KG1 (cell line): ENCODE measurements at regions not wholly inside any gene's neighbourhood (a gene's known extent, or its start where the extent isn't known, plus 50 kb on each side); places are given as distances from the start of the nearest gene placed in this dataset.

Experiments
- DNase-seq: peaks from one replicate; lab custom pipeline; 2025; lab: John Stamatoyannopoulos, UW

DNA sequence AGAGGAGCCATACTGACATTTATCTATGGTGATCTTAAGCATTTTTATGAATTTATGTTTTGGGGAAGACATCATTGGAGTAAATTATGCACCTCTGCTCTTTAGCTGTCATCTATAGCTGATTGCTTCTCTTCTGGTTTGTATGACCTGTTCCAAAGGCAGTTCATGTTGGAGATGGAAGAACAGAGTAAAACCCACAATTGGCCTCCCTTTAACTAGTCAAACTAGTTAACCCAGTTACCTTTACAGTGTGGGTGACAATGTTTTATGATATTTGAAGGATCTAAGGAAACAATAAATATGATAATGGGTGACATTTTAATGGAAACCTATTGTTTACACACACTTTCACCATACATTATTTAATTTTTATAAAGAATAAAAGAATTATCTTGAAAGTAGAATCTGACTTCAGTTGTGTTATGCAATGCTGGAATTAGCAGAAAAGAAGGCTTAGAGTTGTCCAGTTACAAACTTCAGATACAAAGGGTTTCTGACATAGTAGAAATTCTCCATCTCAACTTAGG lies 263.5 kb downstream of the NFKBIZ start:
- no peak for DNase-seq

DNA sequence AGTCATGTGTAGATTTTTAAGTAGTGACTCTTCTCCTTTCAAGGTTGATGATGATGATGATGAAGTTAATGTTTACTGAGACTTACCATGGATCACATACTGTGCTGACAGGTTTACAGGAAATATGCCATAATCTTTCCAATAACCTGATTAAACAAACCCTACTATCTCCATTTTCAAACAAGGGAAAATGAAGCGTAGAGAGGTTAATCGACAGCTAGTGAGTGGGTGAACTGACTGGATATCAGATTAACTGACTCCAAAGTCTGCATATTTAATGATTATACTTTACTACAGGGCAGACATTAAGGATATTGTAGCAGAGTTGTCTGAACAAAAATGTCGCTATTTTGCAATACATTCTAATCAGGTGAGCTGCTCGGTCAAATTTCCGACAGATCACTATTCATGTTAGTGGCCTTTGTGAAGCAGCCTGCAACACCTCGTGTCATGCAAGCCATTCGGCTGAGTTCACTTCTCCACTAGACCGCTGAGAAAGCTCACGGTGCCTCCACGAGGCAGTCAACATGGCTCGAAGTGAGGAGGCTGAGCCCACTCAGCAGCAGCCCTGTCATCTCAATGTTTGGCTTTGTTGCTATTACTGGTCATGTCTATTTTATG lies 264.2 kb downstream of the NFKBIZ start:
- DNase-seq = no peak

DNA sequence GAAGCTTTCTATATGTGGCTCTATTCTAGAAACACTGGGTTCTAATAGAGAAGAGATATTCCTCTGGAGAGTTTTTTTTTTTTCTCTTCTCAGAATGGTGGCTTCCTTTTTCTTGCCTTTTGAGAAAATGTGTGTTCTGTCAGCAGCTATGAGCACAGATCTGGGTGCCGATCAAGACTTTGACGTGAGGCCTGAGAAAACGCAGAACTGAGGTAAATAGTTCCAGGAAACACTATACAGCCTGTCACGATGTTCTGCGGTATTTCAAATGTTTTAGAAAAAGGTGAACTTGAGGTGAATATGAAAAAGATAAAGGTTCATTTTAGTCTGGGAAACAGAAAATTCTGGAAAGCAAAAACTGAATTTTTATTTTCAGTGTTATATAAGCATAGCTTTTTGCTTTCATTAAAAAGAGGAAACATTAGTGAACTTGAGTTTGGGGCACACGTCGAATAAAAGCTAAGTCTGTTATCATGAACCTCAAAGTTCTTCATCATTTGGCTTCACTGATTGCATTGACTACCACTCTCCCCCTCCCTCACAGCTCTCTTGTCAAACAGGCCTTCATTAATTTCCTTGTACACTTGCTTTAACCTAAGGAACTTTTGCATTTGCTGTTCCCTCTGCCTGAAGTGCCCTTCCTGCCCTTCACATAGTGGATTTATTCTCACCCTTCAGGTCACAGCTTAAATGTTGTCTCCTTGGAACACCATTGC lies 265.1 kb downstream of the NFKBIZ start:
- DNase-seq = no peak

DNA sequence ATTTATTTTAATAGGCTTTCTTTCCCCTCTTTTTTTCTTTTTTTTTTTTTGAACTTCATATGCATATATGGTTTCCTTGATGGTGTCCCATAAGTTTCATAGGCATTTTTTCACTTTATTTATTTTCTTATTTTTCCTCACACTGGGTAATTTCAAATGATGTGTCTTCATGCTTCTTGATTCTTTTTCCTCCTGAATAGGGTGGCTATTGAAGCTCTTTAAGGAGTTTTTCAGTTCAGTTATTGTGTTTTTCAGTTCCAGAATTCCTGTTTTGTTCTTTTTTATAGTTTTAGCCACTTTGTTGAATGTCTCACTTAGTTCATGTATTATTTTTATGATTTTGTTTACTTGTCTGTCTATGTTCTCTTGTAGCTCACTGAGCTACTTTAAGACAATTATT lies 273.2 kb downstream of the NFKBIZ start:
- DNase-seq = no peak

DNA sequence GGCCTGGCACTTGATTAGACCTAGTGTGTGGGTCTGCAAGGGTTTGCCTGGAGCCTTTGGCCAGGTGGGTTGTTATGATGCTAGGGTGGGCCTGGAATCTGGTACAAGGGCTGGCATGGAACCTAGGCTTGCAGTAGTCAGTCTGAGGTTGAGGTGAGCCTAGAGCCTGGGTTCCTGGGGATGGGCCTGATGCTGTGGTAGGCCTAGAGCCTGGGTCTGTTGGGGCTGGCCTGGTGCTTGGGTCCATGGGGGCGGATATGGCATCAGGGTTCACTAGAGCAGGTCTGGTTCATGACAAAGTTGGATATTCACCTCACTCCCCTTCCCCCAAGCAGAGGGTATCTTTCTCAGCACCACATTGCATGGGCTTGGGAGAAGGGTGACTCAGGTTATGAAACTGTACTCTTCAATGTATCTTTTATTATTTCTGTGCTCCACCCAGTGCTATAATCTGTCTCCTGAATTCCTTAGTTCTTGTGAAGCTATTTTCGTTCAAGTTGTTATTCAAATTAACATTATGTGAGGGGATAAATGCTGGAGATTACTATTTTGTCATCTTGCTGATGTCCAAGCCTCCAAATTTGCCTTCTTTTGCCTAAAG lies 274.4 kb downstream of the NFKBIZ start:
- DNase-seq = no peak

DNA sequence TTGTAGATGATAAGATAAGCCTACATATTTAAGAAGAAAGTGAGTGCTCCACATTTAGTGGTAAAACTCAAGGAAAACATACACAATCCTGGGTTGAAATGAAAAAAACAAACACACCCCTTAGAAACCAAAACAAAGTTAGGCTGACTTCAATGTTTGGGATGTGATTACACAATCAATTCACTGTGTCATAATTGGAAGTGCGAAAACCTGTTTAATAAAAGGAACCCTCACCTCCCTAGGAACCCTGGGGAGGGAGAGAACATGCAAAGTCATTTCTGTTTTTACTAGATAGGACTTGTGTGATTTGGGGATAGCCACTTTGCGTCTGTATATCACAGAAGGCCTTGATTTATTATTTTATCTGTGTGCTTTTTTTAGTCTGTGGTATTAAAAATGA lies 275.0 kb downstream of the NFKBIZ start:
- no peak for DNase-seq

DNA sequence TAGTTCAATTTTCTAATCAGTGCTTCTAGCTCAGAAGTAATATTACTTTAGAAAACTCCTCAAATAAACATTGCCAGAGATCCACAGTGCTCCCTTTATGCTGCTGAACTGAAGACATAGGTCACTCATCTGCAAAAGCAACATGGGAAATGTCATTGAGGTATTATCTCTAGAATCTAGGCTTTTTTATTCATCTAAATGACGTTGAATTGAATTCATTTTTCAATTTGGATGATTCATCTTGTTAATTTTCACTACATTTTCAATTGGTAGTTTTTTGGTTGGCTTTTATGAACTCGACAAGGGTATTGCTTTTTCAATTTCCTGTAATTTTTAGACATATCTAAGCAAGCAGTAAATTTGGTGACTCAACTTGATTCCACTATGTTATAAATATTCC lies 275.4 kb downstream of the NFKBIZ start:
- DNase-seq = no peak

DNA sequence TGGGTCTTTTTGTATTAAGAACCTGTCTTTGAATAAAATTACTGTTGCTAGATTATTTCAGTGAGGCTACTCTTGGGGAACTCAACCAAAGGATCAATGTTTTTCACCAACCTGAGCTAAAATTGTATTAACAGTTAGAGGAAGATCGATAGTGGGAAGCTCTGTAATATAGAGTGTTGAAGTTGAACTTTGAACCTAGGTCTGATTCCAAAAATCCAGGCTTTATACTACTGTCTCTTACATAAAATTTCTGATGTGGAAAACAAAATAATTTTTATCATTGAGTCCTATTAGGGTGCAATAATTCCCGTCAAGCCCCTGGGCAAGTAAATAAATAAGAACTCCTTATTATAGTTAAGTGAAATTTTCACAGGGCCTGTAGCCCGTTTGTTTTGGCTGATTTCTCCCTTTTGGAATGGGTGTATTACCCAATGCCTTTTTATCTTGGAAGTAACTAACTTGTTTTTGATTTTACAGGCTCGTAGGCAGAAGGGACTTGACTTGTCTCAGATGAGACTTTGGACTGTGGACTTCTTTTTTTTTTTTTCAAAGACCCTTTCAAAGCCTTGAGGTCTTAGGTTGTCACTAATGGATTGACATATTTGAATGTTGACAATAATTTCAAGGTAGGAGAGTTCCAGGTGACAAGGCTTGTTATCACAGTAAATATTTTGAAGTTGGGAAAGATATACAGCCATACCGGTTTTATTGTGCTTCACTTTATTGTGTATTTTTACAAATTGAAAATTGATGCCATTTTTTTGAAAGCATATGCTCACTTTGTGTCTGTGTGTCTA lies 276.1 kb downstream of the NFKBIZ start:
- DNase-seq = no peak

DNA sequence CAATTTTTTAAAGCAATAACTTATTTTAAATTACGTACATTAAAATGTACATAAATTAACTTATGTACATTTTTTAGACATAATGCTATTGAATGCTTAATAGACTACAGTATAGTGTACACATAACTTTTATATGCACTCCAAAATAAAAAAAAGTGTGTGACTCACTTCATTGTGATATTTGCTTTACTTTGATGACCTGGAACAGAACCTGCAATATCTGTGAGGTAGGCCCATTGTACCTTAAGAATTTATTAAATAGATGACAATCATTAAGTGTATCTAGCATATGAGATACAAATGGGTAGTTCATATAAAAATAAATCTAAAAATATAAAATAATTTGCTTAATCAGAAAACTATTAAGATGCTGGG lies 276.7 kb downstream of the NFKBIZ start:
- DNase-seq = no peak

DNA sequence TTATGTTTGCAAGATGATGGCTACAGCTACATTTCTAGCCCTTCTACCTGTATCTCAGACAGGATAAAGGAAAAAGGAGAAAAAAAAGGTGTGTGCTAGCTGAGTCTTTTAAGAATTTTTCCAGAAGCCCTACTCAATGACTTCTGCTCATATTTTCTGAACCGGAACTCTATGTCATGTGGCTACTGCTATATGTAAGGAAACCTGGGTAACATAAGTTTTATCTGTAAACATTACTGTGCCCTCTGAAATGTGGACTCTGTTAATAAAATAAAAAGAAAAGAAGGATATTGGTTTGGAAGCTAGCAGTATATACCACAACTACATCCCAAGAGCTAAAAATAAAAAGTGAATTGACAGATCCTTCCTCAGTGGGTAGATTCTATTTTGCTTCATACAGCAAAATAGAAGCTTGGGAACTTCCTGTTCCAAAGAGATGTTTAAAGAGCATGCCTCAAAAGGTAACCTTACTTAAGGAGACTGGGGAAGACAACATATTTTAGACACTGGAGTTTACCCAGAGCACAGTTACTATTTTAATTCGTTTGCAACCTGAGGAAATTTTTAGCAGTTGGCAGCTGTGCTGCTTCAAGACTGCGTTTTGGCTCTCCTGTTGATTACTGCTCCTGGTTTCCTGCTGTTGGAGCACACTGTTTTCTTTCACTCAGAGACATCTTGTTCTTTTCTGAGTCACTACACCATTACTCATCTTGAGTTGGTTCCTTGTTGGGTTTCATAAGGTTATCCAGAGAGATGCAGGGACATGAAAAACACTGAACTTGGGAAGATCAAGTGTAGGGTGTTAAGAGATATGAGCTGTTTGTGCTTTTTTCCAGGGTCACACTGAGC lies 280.7 kb downstream of the NFKBIZ start:
- no peak for DNase-seq

DNA sequence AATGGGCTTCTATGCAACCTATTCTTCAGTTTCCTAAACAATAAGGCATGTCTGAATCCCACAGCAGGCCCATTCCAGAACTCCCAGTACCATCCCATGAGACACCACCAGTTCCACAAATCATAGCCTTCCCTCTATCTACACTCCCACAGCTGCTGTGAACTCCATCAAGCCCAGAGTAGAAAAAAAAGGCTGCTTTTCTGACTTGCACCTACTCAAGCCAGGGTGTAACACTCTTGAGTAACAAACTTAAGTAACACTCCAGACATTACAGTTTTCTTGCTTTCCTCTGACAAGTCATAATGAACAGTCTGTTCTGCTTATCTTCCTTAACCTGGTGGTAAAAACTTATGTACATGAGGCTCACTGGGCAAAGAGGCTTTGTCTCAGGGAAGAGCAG lies 283.1 kb downstream of the NFKBIZ start:
- DNase-seq = no peak

DNA sequence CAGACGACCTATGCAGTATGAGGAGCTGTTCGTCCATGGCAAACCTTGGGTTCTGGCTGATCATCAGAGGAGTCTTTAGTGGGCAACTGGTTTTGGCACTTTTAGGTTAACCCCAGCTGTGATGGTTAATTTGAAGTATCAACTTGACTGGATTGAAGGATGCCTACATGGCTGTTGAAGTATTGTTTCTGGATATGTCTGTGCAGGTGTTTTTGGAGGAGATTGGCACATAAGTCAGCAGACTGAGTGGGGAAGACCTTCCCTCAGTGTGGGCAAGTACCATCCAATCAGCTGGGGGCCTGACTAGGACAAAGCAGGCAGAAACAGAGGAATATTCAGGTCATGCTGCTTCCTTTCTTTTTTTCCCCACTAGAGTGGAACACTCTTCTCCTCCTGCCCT lies 284.1 kb downstream of the NFKBIZ start:
- DNase-seq = no peak

DNA sequence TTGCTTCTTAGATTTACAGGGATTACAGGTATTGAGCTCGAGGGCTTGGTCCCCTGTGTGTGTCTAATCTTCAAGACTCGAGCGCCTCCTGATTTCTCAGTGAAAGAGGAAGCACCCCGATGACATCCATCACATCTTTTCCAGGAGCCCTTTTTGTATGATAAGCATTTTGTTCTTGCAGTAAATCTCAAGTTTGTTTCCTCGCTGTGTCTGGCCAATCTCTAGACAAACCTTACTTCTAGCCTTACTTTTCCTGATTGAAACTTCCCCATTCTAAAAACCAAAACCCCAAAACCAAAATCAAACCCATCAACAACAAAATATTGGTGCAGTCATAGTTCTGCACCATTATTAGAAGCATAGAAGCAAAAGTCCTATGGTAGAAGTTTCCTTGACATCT lies 286.0 kb downstream of the NFKBIZ start:
- no peak for DNase-seq

DNA sequence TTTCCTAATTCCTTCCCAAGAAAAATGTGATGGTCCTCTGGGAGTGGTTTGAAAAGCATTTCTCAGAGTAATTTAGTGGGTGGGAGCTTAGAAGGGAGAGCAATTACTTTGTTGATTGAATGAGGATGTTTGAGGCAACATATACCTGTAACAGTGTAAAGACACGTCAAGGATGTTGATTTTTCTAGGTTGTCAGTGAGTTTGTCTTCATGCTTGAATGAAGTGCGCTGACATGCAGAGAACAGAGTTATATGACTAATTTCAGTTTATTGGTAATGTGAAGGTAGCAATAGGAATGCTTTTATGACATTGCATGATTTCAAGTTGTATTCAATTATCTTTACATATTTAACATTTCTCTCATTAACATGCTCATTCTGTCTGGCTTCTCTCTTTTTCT lies 286.9 kb downstream of the NFKBIZ start:
- DNase-seq = no peak

DNA sequence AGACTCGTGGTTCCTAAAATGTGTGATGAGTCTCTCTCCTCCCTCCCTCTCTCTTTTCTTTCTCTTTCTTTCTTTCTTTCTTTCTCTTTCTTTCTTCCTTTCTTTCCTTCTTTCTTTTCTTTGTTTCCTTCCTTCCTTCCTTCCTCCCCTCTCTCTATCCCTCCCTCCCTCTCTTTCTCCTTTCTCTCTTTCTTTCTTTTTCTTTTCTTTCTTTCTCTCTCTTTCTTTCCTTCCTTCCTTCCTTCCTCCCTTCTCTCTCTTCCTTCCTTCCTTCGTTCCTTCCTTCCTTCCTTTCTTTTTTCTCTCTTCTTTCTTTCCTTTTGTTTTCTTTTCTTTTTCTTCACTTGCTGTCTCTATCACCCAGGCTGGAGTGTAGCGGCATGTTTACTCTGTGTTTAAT lies 290.8 kb downstream of the NFKBIZ start:
- no peak for DNase-seq

DNA sequence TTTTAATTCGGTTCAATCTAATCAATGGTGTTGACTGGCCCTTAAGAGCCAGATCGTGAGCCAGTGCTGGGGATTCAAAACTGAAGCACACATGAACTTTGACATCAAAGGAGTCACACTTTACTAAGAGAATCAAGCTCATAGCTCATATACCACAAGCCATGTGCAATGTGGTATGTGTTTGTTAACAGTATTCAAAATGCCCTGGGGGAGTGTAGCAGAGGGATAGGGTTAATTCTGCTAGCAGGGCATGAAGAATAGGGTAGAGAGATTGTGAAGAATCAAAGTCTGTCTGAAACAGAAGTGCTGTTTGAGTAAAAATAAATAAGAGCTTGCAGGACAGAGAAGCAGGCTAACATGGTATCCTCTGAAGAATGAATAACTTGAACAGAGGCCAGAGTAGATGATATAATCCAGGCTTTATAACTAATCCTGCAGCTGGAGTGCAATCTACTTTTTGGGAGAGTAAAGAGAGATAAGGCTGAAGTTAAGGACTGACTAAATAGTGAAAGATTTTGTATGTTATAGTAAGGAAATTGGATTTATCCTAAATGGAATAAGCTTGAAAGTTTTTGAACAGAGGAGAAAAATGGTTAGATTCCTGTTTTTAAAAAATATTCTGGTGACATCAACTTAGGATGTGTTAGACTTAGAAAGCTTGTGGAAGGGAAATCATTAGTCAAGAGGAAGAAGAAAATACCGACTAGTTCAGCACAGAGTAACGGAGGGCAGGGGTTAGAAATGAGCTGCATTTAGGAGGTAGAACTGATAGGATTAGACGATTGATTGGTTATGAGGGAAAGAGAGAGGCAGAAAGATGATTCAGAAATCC lies 292.0 kb downstream of the NFKBIZ start:
- no peak for DNase-seq

DNA sequence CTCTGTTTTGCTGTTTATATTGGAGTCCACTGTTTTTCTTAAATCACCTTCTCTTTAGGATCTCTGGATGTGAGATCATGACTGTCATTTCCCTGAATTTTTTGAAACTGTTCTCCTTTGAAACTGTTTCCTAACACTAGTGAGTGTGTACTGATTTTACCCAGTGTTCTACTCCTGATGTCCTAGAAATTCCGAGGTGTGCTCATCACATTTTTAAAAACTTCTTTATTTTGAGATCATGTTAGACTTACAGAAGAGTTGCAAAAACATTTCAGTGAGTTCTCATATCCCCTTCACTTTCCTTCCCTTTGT lies 292.6 kb downstream of the NFKBIZ start:
- no peak for DNase-seq

DNA sequence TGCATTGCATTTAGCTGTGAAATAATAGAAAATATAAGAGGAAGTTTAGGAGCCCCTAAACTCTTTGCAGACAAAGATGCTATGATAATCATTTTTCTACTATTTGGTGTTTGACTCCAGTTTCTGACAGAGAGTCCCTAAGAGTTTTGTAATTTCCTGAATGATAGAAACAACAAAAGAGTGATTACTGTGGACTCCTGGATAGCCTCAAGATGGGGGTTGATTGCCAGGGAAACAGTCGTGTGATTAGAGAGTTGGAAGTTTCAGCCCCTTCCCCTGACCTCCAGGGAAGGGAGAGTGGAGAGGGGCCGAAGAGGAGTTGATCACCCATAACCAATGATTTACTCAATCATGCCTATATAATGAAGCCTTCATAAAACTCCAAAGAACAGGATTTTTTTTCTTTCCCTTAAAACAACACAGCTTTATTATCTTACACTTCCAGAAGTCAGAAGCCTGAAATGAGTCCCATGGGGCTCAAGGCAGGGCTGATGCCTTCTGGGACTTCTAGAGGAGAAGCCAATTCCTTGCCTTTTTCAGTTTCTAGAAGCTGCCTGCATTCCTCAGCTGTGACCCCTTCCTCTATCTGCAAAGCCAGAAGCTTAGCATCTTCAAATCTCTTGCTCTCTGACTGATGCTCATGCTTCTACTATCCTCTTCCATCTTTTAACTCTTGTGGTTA lies 292.3 kb upstream of the ZPLD1 start:
- no peak for DNase-seq

DNA sequence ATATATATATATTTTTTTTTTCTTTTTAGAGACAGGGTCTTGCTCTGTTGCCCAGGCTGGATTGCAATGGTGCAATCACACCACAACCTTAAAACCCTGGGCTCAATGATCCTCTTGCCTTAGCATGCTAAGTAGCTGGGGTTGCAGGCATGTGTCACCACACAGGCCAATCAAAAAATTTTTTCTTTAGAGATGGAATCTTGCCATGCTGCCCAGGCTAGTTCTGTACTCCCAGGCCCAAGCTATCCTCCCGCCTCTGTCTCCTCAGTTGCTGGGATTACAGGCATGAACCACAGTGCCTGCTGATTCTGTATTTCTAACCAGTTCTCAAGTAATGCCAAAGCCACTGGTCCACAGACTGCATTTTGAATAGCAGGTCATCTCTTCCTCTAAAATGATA lies 291.3 kb upstream of the ZPLD1 start:
- no peak for DNase-seq

DNA sequence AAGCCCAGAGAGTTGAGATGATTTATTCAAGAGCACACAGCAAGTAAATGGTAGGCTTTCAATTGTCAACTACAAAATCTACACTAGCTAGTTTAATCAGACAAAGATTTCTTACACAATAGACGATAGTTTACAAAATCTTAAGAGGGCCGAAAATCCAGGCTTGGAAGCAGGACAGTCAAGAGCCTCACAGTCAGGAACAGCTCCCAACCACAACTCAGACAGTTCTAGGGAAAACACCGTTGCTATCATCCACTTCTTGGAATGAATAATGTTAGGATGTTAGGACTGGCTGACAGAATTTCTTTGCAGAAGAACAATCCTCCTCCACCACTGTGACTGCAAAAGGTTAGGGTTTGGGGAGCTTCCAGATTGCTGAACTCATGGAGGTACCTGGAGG lies 290.8 kb upstream of the ZPLD1 start:
- DNase-seq = no peak
